Ishikawa (cell line): ENCODE measurements at regions not wholly inside any gene's neighbourhood (a gene's known extent, or its start where the extent isn't known, plus 50 kb on each side); places are given as distances from the start of the nearest gene placed in this dataset.

ENCODE experiments used
- CEBPB ChIP-seq: IDR thresholded peaks from 2 replicates; pipeline ENCODE4 v1.6.1; 2012
- CREB1 ChIP-seq: IDR thresholded peaks from 2 replicates; pipeline ENCODE4 v1.6.1; 2012; ENCODE audit warnings: low read depth
- EGR1 ChIP-seq: IDR thresholded peaks from 2 replicates; pipeline ENCODE4 v1.6.1; 2012
- EP300 ChIP-seq: IDR thresholded peaks from 2 replicates; pipeline ENCODE4 v1.6.1; 2012; ENCODE audit warnings: borderline replicate concordance
- FOXM1 ChIP-seq: IDR thresholded peaks from 2 replicates; pipeline ENCODE4 v1.6.1; 2012; ENCODE audit warnings: low read depth, borderline replicate concordance
- NFIC ChIP-seq: IDR thresholded peaks from 2 replicates; pipeline ENCODE4 v1.6.1; 2012
- RAD21 ChIP-seq: IDR thresholded peaks from 2 replicates; pipeline ENCODE4 v1.6.1; 2012; ENCODE audit warnings: low read depth
- TAF1 ChIP-seq: IDR thresholded peaks from 2 replicates; pipeline ENCODE4 v1.6.1; 2012; ENCODE audit warnings: low read depth, mild to moderate bottlenecking
- TCF12 ChIP-seq: IDR thresholded peaks from 2 replicates; pipeline ENCODE4 v1.6.1; 2012; ENCODE audit warnings: low read depth
- YY1 ChIP-seq: IDR thresholded peaks from 2 replicates; pipeline ENCODE4 v1.6.1; 2012; ENCODE audit warnings: low read depth
- TF ChIP-seq, protein P1 (sequence below): IDR thresholded peaks from 2 replicates; pipeline ENCODE4 v1.6.1; 2012
- TF ChIP-seq, protein P2 (sequence below): IDR thresholded peaks from 2 replicates; pipeline ENCODE4 v1.6.1; 2012; ENCODE audit warnings: low read depth, mild to moderate bottlenecking
- TF ChIP-seq, protein P3 (sequence below): IDR thresholded peaks from 2 replicates; pipeline ENCODE4 v1.6.1; 2012

DNA sequence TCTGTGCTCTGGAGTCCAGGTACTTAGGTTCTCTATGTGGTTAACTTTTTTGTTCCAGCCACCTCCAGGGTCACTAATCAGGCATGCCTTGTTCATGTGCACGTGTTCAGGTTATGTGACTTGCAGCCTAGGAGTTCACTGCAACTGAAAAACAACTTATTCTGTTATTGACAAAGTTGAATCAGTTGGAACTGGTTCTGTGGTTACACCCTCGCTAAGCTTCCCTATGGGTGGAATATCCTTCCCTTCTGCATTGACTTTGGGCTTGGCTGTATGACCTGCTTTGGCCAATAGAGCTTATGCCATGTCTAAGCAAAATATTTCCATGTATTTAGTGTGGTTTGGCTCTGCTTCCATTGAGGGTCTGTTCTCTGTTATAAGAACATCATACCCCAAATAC lies 66.0 kb upstream of the DNAH14 start:
- TF ChIP-seq FOXM1 (no peak), TAF1 (no peak), EP300 (no peak), CREB1 (no peak), TCF12 (no peak), YY1 (no peak), RAD21 (no peak), CEBPB (no peak), EGR1 (no peak), NFIC (no peak)
- TF ChIP-seq, protein P1, sequence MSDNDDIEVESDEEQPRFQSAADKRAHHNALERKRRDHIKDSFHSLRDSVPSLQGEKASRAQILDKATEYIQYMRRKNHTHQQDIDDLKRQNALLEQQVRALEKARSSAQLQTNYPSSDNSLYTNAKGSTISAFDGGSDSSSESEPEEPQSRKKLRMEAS = no peak
- TF ChIP-seq, protein P2, sequence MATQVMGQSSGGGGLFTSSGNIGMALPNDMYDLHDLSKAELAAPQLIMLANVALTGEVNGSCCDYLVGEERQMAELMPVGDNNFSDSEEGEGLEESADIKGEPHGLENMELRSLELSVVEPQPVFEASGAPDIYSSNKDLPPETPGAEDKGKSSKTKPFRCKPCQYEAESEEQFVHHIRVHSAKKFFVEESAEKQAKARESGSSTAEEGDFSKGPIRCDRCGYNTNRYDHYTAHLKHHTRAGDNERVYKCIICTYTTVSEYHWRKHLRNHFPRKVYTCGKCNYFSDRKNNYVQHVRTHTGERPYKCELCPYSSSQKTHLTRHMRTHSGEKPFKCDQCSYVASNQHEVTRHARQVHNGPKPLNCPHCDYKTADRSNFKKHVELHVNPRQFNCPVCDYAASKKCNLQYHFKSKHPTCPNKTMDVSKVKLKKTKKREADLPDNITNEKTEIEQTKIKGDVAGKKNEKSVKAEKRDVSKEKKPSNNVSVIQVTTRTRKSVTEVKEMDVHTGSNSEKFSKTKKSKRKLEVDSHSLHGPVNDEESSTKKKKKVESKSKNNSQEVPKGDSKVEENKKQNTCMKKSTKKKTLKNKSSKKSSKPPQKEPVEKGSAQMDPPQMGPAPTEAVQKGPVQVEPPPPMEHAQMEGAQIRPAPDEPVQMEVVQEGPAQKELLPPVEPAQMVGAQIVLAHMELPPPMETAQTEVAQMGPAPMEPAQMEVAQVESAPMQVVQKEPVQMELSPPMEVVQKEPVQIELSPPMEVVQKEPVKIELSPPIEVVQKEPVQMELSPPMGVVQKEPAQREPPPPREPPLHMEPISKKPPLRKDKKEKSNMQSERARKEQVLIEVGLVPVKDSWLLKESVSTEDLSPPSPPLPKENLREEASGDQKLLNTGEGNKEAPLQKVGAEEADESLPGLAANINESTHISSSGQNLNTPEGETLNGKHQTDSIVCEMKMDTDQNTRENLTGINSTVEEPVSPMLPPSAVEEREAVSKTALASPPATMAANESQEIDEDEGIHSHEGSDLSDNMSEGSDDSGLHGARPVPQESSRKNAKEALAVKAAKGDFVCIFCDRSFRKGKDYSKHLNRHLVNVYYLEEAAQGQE = no peak
- TF ChIP-seq, protein P3, sequence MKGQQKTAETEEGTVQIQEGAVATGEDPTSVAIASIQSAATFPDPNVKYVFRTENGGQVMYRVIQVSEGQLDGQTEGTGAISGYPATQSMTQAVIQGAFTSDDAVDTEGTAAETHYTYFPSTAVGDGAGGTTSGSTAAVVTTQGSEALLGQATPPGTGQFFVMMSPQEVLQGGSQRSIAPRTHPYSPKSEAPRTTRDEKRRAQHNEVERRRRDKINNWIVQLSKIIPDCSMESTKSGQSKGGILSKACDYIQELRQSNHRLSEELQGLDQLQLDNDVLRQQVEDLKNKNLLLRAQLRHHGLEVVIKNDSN = no peak
